ENCODE measurements at regions not wholly inside any gene's neighbourhood (a gene's known extent, or its start where the extent isn't known, plus 50 kb on each side); places are given as distances from the start of the nearest gene placed in this dataset.

GRCh38 chr14:66015071-66015780 lies 470.9 kb upstream of the CCDC196 start:
- Histone ChIP-seq H3K79me2 (ENCODE audit: insufficient read depth, low read length) (no peaks in the 10 kb centered on the region), H3K4me2 (ENCODE audit: low read depth, low read length, poor library complexity, severe bottlenecking) (no peak overlapping the region), H3K36me3 (ENCODE audit: low read length) (no peaks in the 10 kb centered on the region), H3K9ac (ENCODE audit: low read length) (no peak overlapping the region), H3K9me2 (replicated peaks; ENCODE audit: insufficient read depth, low read length) (no peaks in the 10 kb centered on the region), H3K4me3 (ENCODE audit: insufficient read depth, low read length, poor library complexity, severe bottlenecking) (no peak overlapping the region), H3K9me3 (ENCODE audit: insufficient read depth, low read length) (no peaks in the 10 kb centered on the region), H4K20me1 (ENCODE audit: low read depth, low read length) (no peaks in the 10 kb centered on the region), H2AFZ (ENCODE audit: low read depth, low read length, severe bottlenecking) (no peak overlapping the region), H3K27me3 (ENCODE audit: low read length) (no peaks in the 10 kb centered on the region), H3K27ac (ENCODE audit: low read depth, low read length) (no peak overlapping the region), H3F3A (ENCODE audit: insufficient read depth) (no peaks in the 10 kb centered on the region)
- TF ChIP-seq CTCF (IDR thresholded peaks at IDR 0.05; ENCODE audit: insufficient read depth, low read length, poor library complexity, severe bottlenecking): no peak
- TF ChIP-seq EZH2phosphoT487 (conservative IDR thresholded peaks at IDR 0.05; ENCODE audit: low read length): no peak

- H3K4me2 ChIP-seq (ENCODE audit: low read depth, low read length, poor library complexity, severe bottlenecking): no peak overlapping the region
- H3K79me2 ChIP-seq (ENCODE audit: insufficient read depth, low read length): no peaks in the 10 kb centered on the region
- no peaks in the 10 kb centered on the region for H3K27me3 ChIP-seq (ENCODE audit: low read length)
- H3K9ac ChIP-seq (ENCODE audit: low read length): no peak overlapping the region
- H3F3A ChIP-seq (ENCODE audit: insufficient read depth): no peaks in the 10 kb centered on the region
- no peak overlapping the region for H3K27ac ChIP-seq (ENCODE audit: low read depth, low read length)
- H2AFZ ChIP-seq (ENCODE audit: low read depth, low read length, severe bottlenecking): no peak overlapping the region
- TF ChIP-seq CTCF (IDR thresholded peaks at IDR 0.05; ENCODE audit: insufficient read depth, low read length, poor library complexity, severe bottlenecking) (no peak), EZH2phosphoT487 (conservative IDR thresholded peaks at IDR 0.05; ENCODE audit: low read length) (no peak)
- no peaks in the 10 kb centered on the region for H3K9me2 ChIP-seq (replicated peaks; ENCODE audit: insufficient read depth, low read length)
- H3K9me3 ChIP-seq (ENCODE audit: insufficient read depth, low read length): no peaks in the 10 kb centered on the region
- no peaks in the 10 kb centered on the region for H4K20me1 ChIP-seq (ENCODE audit: low read depth, low read length)
- no peak overlapping the region for H3K4me3 ChIP-seq (ENCODE audit: insufficient read depth, low read length, poor library complexity, severe bottlenecking)
- H3K36me3 ChIP-seq (ENCODE audit: low read length): no peaks in the 10 kb centered on the region
Measured at GRCh38 chr14:66017927-66018326, 468.2 kb upstream of the CCDC196 start.

- Histone ChIP-seq H3K27me3 (ENCODE audit: low read length) (no peaks in the 10 kb centered on the region), H2AFZ (ENCODE audit: low read depth, low read length, severe bottlenecking) (no peak overlapping the region), H3F3A (ENCODE audit: insufficient read depth) (no peaks in the 10 kb centered on the region), H3K4me3 (ENCODE audit: insufficient read depth, low read length, poor library complexity, severe bottlenecking) (no peak overlapping the region), H3K4me2 (ENCODE audit: low read depth, low read length, poor library complexity, severe bottlenecking) (no peak overlapping the region), H3K27ac (ENCODE audit: low read depth, low read length) (no peak overlapping the region), H3K9me2 (replicated peaks; ENCODE audit: insufficient read depth, low read length) (no peaks in the 10 kb centered on the region), H3K9ac (ENCODE audit: low read length) (no peak overlapping the region), H3K36me3 (ENCODE audit: low read length) (no peaks in the 10 kb centered on the region), H3K9me3 (ENCODE audit: insufficient read depth, low read length) (no peaks in the 10 kb centered on the region), H4K20me1 (ENCODE audit: low read depth, low read length) (no peaks in the 10 kb centered on the region), H3K79me2 (ENCODE audit: insufficient read depth, low read length) (no peaks in the 10 kb centered on the region)
- TF ChIP-seq EZH2phosphoT487 (conservative IDR thresholded peaks at IDR 0.05; ENCODE audit: low read length): no peak
- no peak for TF ChIP-seq CTCF (IDR thresholded peaks at IDR 0.05; ENCODE audit: insufficient read depth, low read length, poor library complexity, severe bottlenecking)
Measured at GRCh38 chr14:66022526-66022925, 463.6 kb upstream of the CCDC196 start.

Measured in SU-DHL-6 (cell line).